Right atrium auricular region (tissue), 2 donors: ENCODE measurements at regions not wholly inside any gene's neighbourhood (a gene's known extent, or its start where the extent isn't known, plus 50 kb on each side); places are given as distances from the start of the nearest gene placed in this dataset.

ENCODE experiments used
- DNase-seq: peaks from one replicate; pipeline ENCODE4 v3.0.0-alpha.2; 2019; ENCODE audit warnings: low spot score
- H3K27ac ChIP-seq, 2 donors: fragments of 200-600 bp; sonication (generic); 1 replicate in 1 of 2; 2 replicates in 1 of 2; pipeline ENCODE4 v1.5.1; 2016 to 2019
- H3K27me3 ChIP-seq, 2 donors: fragments of 200-600 bp; sonication (generic); one replicate each; pipeline versions ENCODE4 v1.5.1 to v1.6.0; 2017 to 2019
- H3K36me3 ChIP-seq: fragments of 200-600 bp; sonication (generic); one replicate; pipeline ENCODE4 v1.5.1; 2016
- H3K4me1 ChIP-seq, 2 donors: fragments of 200-600 bp; sonication (generic); one replicate each; pipeline versions ENCODE4 v1.5.1 to v1.6.0; 2017 to 2019
- H3K4me3 ChIP-seq, 2 donors: fragments of 200-600 bp; sonication (generic); 1 replicate in 1 of 2; 2 replicates in 1 of 2; pipeline ENCODE4 v1.5.1; 2017 to 2019; ENCODE audit warnings: mild to moderate bottlenecking in 1 of 2, moderate library complexity in 1 of 2
- H3K9me3 ChIP-seq, 2 donors: fragments of 200-600 bp; sonication (generic); one replicate each; pipeline ENCODE4 v1.5.1; 2019
- CTCF ChIP-seq, 2 donors: fragments of 200-600 bp; sonication (generic); IDR thresholded peaks; one replicate each; pipeline ENCODE4 v1.5.1; 2019; ENCODE audit warnings: antibody characterized with exemption in 2 of 2

- no peak for TF ChIP-seq CTCF (IDR thresholded peaks at IDR 0.05)
- DNase-seq: no peak
- Histone ChIP-seq H3K36me3 (no peaks in the 10 kb centered on the region), H3K27me3 (no peaks in the 10 kb centered on the region), H3K4me3 (no peak overlapping the region), H3K9me3 (no peaks in the 10 kb centered on the region), H3K4me1 (peaks cover 0 to 3% of the 10 kb centered on the region in 2 donors), H3K27ac (no peak overlapping the region)
Observed at GRCh38 chr1:114263343-114263742, 109.7 kb upstream of the SYT6 start.

GRCh38 chr1:114262337-114262736 is 108.7 kb upstream of the SYT6 start:
- Histone ChIP-seq H3K9me3 (no peaks in the 10 kb centered on the region), H3K27ac (no peak overlapping the region), H3K4me1 (peaks cover 0 to 3% of the 10 kb centered on the region in 2 donors), H3K36me3 (no peaks in the 10 kb centered on the region), H3K4me3 (no peak overlapping the region), H3K27me3 (no peaks in the 10 kb centered on the region)
- TF ChIP-seq CTCF (IDR thresholded peaks at IDR 0.05): no peak
- DNase-seq: no peak

DNA sequence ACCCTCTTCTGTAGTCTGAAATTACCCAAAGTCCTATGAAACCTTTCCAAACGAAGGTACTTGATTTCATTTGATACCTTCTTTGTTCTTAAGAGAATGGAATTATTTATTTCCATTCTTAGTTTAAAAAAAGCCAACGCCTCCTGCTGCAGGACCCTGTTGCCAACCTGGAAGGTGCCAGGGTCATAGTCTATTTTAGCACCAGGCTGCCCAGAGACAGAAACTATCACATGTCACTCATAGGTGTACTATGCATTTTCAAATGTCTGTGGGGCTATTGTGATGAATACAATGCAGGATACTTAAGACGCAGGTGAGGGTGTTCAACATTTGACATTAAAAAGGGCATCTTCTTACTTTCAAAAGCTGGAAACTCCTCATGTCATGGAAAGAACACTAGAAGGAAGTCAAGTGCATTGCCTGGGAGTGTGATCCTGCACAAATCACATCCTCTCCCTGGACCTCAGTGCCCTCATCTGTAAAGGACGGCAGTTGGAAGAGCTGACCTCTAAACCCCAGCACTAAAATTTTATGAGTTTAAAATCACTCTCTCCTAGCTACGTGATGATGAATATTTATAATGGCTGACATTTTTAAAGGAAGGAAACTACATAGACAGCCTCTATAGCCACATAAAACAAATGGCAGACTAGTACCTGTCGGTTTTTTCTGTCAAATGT is 107.3 kb upstream of the SYT6 start:
- H3K9me3 ChIP-seq: no peaks in the 10 kb centered on the region
- no peaks in the 10 kb centered on the region for H3K36me3 ChIP-seq
- H3K4me3 ChIP-seq: no peak overlapping the region
- no peak overlapping the region for H3K27ac ChIP-seq
- no peak for TF ChIP-seq CTCF (IDR thresholded peaks at IDR 0.05)
- H3K27me3 ChIP-seq: no peaks in the 10 kb centered on the region
- peaks cover 0 to 3% of the 10 kb centered on the region in 2 donors for H3K4me1 ChIP-seq
- no peak for DNase-seq

- H3K9me3 ChIP-seq: no peaks in the 10 kb centered on the region
- no peak overlapping the region for H3K4me3 ChIP-seq
- no peak for TF ChIP-seq CTCF (IDR thresholded peaks at IDR 0.05)
- no peaks in the 10 kb centered on the region for H3K36me3 ChIP-seq
- peak overlapping the region; percentile 31 to 34 for H3K27ac ChIP-seq
- no peak for DNase-seq
- peaks cover 0 to 3% of the 10 kb centered on the region in 2 donors for H3K4me1 ChIP-seq
- H3K27me3 ChIP-seq: no peaks in the 10 kb centered on the region
Observed at GRCh38 chr1:114259511-114260160, 106.0 kb upstream of the SYT6 start.

DNA sequence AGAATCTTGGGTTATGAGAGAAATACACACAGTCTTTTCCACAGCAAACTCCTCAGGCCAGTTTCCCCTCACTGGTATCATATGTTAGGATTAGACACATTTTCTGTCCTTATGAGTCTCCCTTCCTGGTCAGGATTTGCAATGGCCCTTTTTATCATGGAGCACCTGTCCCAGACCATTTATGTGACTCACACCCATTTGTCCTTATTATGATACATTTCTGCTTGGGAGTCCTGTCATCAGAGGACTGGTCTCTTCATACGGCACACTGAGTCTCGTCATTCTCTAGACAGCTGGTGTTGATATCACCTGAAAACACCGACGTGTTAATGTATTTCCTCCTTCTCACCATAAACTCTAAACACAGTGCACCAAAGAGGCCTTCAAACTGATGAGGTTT is 105.0 kb upstream of the SYT6 start:
- no peaks in the 10 kb centered on the region for H3K27me3 ChIP-seq
- no peak for TF ChIP-seq CTCF (IDR thresholded peaks at IDR 0.05)
- no peak for DNase-seq
- H3K4me3 ChIP-seq: no peak overlapping the region
- no peaks in the 10 kb centered on the region for H3K36me3 ChIP-seq
- no peak overlapping the region for H3K27ac ChIP-seq
- H3K4me1 ChIP-seq: peaks cover 0 to 3% of the 10 kb centered on the region in 2 donors
- H3K9me3 ChIP-seq: no peaks in the 10 kb centered on the region
